PC-9 (cell line): ENCODE measurements at regions not wholly inside any gene's neighbourhood (a gene's known extent, or its start where the extent isn't known, plus 50 kb on each side); places are given as distances from the start of the nearest gene placed in this dataset.

Experiments
- BruUV-seq: library from RNA; stranded (reverse); fragments of 400-500 nt; replicated peaks from 2 replicates; lab custom pipeline; 2021; lab: Mats Ljungman, UMichigan
- CTCF ChIA-PET: fragments of 300-600 bp; sonication (Branson Sonifier 250); formaldehyde crosslinking; loops from one replicate; lab custom pipeline; 2022; ENCODE audit warnings: antibody characterized with exemption; lab: Charles Lee
- POLR2A ChIA-PET: fragments of 300-600 bp; sonication (Branson Sonifier 250); formaldehyde crosslinking; loops from one replicate; lab custom pipeline; 2022; ENCODE audit warnings: antibody characterized with exemption; ENCODE audit not compliant: unreplicated experiment; lab: Charles Lee
- DNase-seq, 2 experiments: peaks; one replicate each; pipeline versions ENCODE4 v3.0.0 to v3.0.0-alpha.2; 2015 to 2022; ENCODE audit warnings: mixed read lengths in 1 of 2
- H2AFZ ChIP-seq: fragments of 200-600 bp; sonication (generic); 2 replicates; pipeline ENCODE4 v1.8.1; 2017; ENCODE audit warnings: antibody characterized with exemption
- H3F3A ChIP-seq: fragments of 200-600 bp; sonication (generic); 2 replicates; pipeline ENCODE4 v1.8.1; 2017; ENCODE audit warnings: antibody characterized with exemption, mild to moderate bottlenecking, low read depth; ENCODE audit not compliant: insufficient read depth
- H3K27ac ChIP-seq: fragments of 200-600 bp; sonication (generic); 2 replicates; pipeline ENCODE4 v1.6.1; 2016; ENCODE audit warnings: mixed run types
- H3K27me3 ChIP-seq: fragments of 200-600 bp; sonication (generic); 2 replicates; pipeline ENCODE4 v1.6.1; 2016; ENCODE audit warnings: low read depth, mixed run types; ENCODE audit not compliant: insufficient read depth
- H3K36me3 ChIP-seq: fragments of 200-600 bp; sonication (generic); 2 replicates; pipeline ENCODE4 v1.6.1; 2016; ENCODE audit warnings: low read depth, mixed run types
- H3K4me1 ChIP-seq: fragments of 200-600 bp; sonication (generic); replicated peaks from 2 replicates; pipeline ENCODE4 v1.6.1; 2016; ENCODE audit warnings: mixed run types; ENCODE audit not compliant: insufficient read depth
- H3K4me2 ChIP-seq: fragments of 200-600 bp; sonication (generic); 2 replicates; pipeline ENCODE4 v1.6.1; 2017; ENCODE audit warnings: mixed run types
- H3K4me3 ChIP-seq: fragments of 200-600 bp; sonication (generic); 2 replicates; pipeline ENCODE4 v1.6.1; 2016; ENCODE audit warnings: mixed run types
- H3K79me2 ChIP-seq: fragments of 200-600 bp; sonication (generic); 2 replicates; pipeline ENCODE4 v1.6.1; 2017; ENCODE audit warnings: low read depth, mixed run types
- H3K9me2 ChIP-seq: fragments of 200-600 bp; sonication (generic); 2 replicates; pipeline ENCODE4 v1.8.1; 2017; ENCODE audit warnings: mild to moderate bottlenecking; ENCODE audit not compliant: insufficient read depth
- H3K9me3 ChIP-seq: fragments of 200-600 bp; sonication (generic); 2 replicates; pipeline ENCODE4 v1.8.1; 2016; ENCODE audit warnings: low read depth; ENCODE audit not compliant: insufficient read depth
- H4K20me1 ChIP-seq: fragments of 200-600 bp; sonication (generic); 2 replicates; pipeline ENCODE4 v1.8.1; 2017; ENCODE audit not compliant: insufficient read depth
- CTCF ChIP-seq: fragments of 200-600 bp; sonication (generic); conservative IDR thresholded peaks from 2 replicates; pipeline ENCODE4 v1.6.1; 2017; ENCODE audit warnings: mixed run types, antibody characterized with exemption, mild to moderate bottlenecking, moderate library complexity
- EZH2 ChIP-seq: fragments of 200-600 bp; sonication (generic); IDR thresholded peaks from 2 replicates; pipeline ENCODE4 v1.8.0; 2017; ENCODE audit warnings: antibody characterized with exemption, low read depth
- intact Hi-C: fragments of 100-400 bp; cut with micrococcal nuclease; formaldehyde crosslinking; loops from one replicate; pipeline ENCODE4 v1.10.0; 2022; ENCODE audit not compliant: unreplicated experiment

DNA sequence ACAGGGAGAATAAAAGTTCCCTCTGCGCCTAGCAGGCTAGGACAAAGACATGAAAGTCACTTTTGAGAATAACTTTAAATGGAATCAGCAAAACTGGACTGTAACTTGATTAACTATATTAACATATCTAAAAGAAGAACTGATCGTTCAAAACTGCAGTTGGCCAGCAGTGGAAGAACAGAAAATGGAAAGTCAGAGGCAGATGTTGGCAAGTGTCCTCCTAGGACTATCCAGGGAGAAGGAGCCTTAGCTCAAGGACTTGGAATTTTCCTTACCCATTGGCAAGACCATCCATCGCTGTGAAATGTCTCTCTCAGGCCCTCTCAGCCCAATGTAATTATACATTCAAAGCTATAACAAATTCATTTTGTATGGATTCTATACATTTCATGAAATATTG lies 419.7 kb downstream of the ATP23 start:
- TF ChIP-seq CTCF (no peak), EZH2 (no peak)
- intact Hi-C loops = no loop called here
- peaks cover 18% of the 10 kb centered on the region for H3K4me1 ChIP-seq
- no peak overlapping the region for H3K4me2 ChIP-seq
- DNase-seq = no peak
- ChIA-PET CTCF (no interaction called here), POLR2A (no interaction called here)
- no peaks in the 10 kb centered on the region for H4K20me1 ChIP-seq
- H3K27ac ChIP-seq = no peak overlapping the region
- H3K9me3 ChIP-seq = no peaks in the 10 kb centered on the region
- H3K27me3 ChIP-seq = no peaks in the 10 kb centered on the region
- no peaks in the 10 kb centered on the region for H3K9me2 ChIP-seq
- no peaks in the 10 kb centered on the region for H3K79me2 ChIP-seq
- H3F3A ChIP-seq = no peaks in the 10 kb centered on the region
- H2AFZ ChIP-seq = no peak overlapping the region
- BruUV-seq = no TSS peak
- H3K4me3 ChIP-seq = no peak overlapping the region
- no peaks in the 10 kb centered on the region for H3K36me3 ChIP-seq

GRCh38 chr12:58363971-58364370 lies 422.6 kb downstream of the ATP23 start:
- Histone ChIP-seq H3F3A (no peaks in the 10 kb centered on the region), H3K4me3 (no peak overlapping the region), H3K79me2 (no peaks in the 10 kb centered on the region), H3K4me1 (peaks cover 18% of the 10 kb centered on the region), H3K4me2 (no peak overlapping the region), H3K36me3 (no peaks in the 10 kb centered on the region), H3K27me3 (no peaks in the 10 kb centered on the region), H3K27ac (no peak overlapping the region), H3K9me2 (no peaks in the 10 kb centered on the region), H2AFZ (no peak overlapping the region), H4K20me1 (no peaks in the 10 kb centered on the region), H3K9me3 (no peaks in the 10 kb centered on the region)
- BruUV-seq = no TSS peak
- no peak for DNase-seq
- ChIA-PET CTCF (no interaction called here), POLR2A (no interaction called here)
- intact Hi-C loops = no loop called here
- TF ChIP-seq CTCF (no peak), EZH2 (no peak)

- H3K4me3 ChIP-seq = no peak overlapping the region
- H3K27ac ChIP-seq = 0 out of 2 replicates have a peak overlapping the region, but pooled peaks have one; percentile 11
- H4K20me1 ChIP-seq = no peaks in the 10 kb centered on the region
- ChIA-PET POLR2A (no interaction called here), CTCF (no interaction called here)
- DNase-seq = peak; percentile 19 to 88
- intact Hi-C loops = no loop called here
- H2AFZ ChIP-seq = no peak overlapping the region
- peaks cover 18% of the 10 kb centered on the region for H3K4me1 ChIP-seq
- TF ChIP-seq CTCF = no peak
- no peak for TF ChIP-seq EZH2
- no peaks in the 10 kb centered on the region for H3K27me3 ChIP-seq
- no TSS peak for BruUV-seq
- peak overlapping the region; percentile 24; the same call in 1 of the 2 replicates for H3K4me2 ChIP-seq
- H3K9me3 ChIP-seq = no peaks in the 10 kb centered on the region
- no peaks in the 10 kb centered on the region for H3K36me3 ChIP-seq
- no peaks in the 10 kb centered on the region for H3K9me2 ChIP-seq
- no peaks in the 10 kb centered on the region for H3F3A ChIP-seq
- H3K79me2 ChIP-seq = no peaks in the 10 kb centered on the region
Measured at GRCh38 chr12:58364389-58365086, 423.2 kb downstream of the ATP23 start.
